WTC11 (cell line): ENCODE measurements at regions not wholly inside any gene's neighbourhood (a gene's known extent, or its start where the extent isn't known, plus 50 kb on each side); places are given as distances from the start of the nearest gene placed in this dataset.

ENCODE experiments used
- ATAC-seq: fragments of 200-7000 bp; cut with Tn5 transposase; 2 replicates; pipeline ENCODE4 v1.10.0; 2021; ENCODE audit warnings: mild to moderate bottlenecking, moderate library complexity
- CTCF ChIA-PET: fragments of 300-600 bp; sonication (Branson Sonifier 250); formaldehyde crosslinking; loops from one replicate; lab custom pipeline; 2021; ENCODE audit warnings: antibody characterized with exemption; lab: Charles Lee
- POLR2A ChIA-PET: fragments of 350-600 bp; sonication (Branson Sonifier 250); formaldehyde crosslinking; loops from one replicate; lab custom pipeline; 2021; ENCODE audit warnings: antibody characterized with exemption; lab: Charles Lee
- DNase-seq: peaks from one replicate; pipeline ENCODE4 v3.0.0; 2021; ENCODE audit warnings: low spot score
- H3K27ac Mint-ChIP-seq: 2 replicates; pipeline ENCODE4 v1.8.0; 2021; ENCODE audit warnings: mixed read lengths
- H3K27me3 Mint-ChIP-seq: 2 replicates; pipeline ENCODE4 v1.8.0; 2021; ENCODE audit warnings: low read depth, mild to moderate bottlenecking, moderate library complexity, mixed read lengths
- H3K36me3 Mint-ChIP-seq: 2 replicates; pipeline ENCODE4 v1.8.0; 2021; ENCODE audit warnings: mixed read lengths
- H3K4me1 Mint-ChIP-seq: 2 replicates; pipeline ENCODE4 v1.8.0; 2022; ENCODE audit warnings: mixed read lengths
- H3K4me3 Mint-ChIP-seq: 2 replicates; pipeline ENCODE4 v1.8.0; 2021; ENCODE audit warnings: mild to moderate bottlenecking, moderate library complexity, mixed read lengths
- H3K9me3 Mint-ChIP-seq: 2 replicates; pipeline ENCODE4 v1.8.0; 2021; ENCODE audit warnings: mixed read lengths
- AFF4 ChIP-seq: sonication (generic); formaldehyde crosslinking; IDR thresholded peaks from 2 replicates; pipeline ENCODE4 v1.8.1; 2023; ENCODE audit warnings: mild to moderate bottlenecking, missing genetic modification reagents, borderline replicate concordance
- CBFB ChIP-seq: sonication (generic); formaldehyde crosslinking; IDR thresholded peaks from 2 replicates; pipeline ENCODE4 v1.8.1; 2022; ENCODE audit warnings: mild to moderate bottlenecking, low read depth, missing genetic modification reagents
- E2F1 ChIP-seq: sonication (generic); formaldehyde crosslinking; IDR thresholded peaks from 2 replicates; pipeline ENCODE4 v1.8.0; 2022; ENCODE audit warnings: mild to moderate bottlenecking, missing genetic modification reagents
- E2F4 ChIP-seq: sonication (generic); formaldehyde crosslinking; IDR thresholded peaks from 2 replicates; pipeline ENCODE4 v1.8.1; 2022; ENCODE audit warnings: low read depth, mild to moderate bottlenecking, moderate library complexity, missing genetic modification reagents, borderline replicate concordance
- ELF4 ChIP-seq: sonication (generic); formaldehyde crosslinking; IDR thresholded peaks from 2 replicates; pipeline ENCODE4 v1.8.1; 2022; ENCODE audit warnings: low read depth, mild to moderate bottlenecking, moderate library complexity, missing genetic modification reagents
- EMX1 ChIP-seq: fragments of 250-450 bp; sonication (Bioruptor Pico); IDR thresholded peaks from 2 replicates; pipeline ENCODE4 v1.8.0; 2021; ENCODE audit warnings: mild to moderate bottlenecking
- ESRRA ChIP-seq: sonication (generic); formaldehyde crosslinking; IDR thresholded peaks from 2 replicates; pipeline ENCODE4 v1.8.1; 2022; ENCODE audit warnings: mild to moderate bottlenecking, missing genetic modification reagents, borderline replicate concordance
- FOXJ3 ChIP-seq: sonication (generic); formaldehyde crosslinking; IDR thresholded peaks from 2 replicates; pipeline ENCODE4 v1.9.0; 2021; ENCODE audit warnings: missing genetic modification reagents, mild to moderate bottlenecking, borderline replicate concordance
- FOXK1 ChIP-seq: sonication (generic); formaldehyde crosslinking; IDR thresholded peaks from 2 replicates; pipeline ENCODE4 v1.8.0; 2022; ENCODE audit warnings: mild to moderate bottlenecking, moderate library complexity, missing genetic modification reagents
- GTF2I ChIP-seq: fragments of 250-450 bp; sonication (Bioruptor Pico); conservative IDR thresholded peaks from 2 replicates; pipeline ENCODE4 v1.4.0; 2021; ENCODE audit warnings: mild to moderate bottlenecking
- JUN ChIP-seq: sonication (generic); formaldehyde crosslinking; IDR thresholded peaks from 2 replicates; pipeline ENCODE4 v1.8.0; 2023; ENCODE audit warnings: mild to moderate bottlenecking, missing genetic modification reagents
- NFATC4 ChIP-seq: fragments of 250-450 bp; sonication (Bioruptor Pico); IDR thresholded peaks from 2 replicates; pipeline ENCODE4 v1.9.0; 2021; ENCODE audit warnings: mild to moderate bottlenecking
- NFYB ChIP-seq: sonication (generic); formaldehyde crosslinking; conservative IDR thresholded peaks from 2 replicates; pipeline ENCODE4 v1.8.0; 2022; ENCODE audit warnings: low read depth, missing genetic modification reagents
- PRRX2 ChIP-seq: fragments of 250-450 bp; sonication (Bioruptor Pico); IDR thresholded peaks from 2 replicates; pipeline ENCODE4 v1.8.0; 2021; ENCODE audit warnings: mild to moderate bottlenecking
- RORB ChIP-seq: fragments of 250-450 bp; sonication (Bioruptor Pico); IDR thresholded peaks from 2 replicates; pipeline ENCODE4 v1.9.0; 2021; ENCODE audit warnings: mild to moderate bottlenecking
- SMAD4 ChIP-seq: sonication (generic); formaldehyde crosslinking; IDR thresholded peaks from 2 replicates; pipeline ENCODE4 v1.8.0; 2022; ENCODE audit warnings: mild to moderate bottlenecking, missing genetic modification reagents
- USF1 ChIP-seq: sonication (generic); formaldehyde crosslinking; IDR thresholded peaks from 2 replicates; pipeline ENCODE4 v1.8.0; 2022; ENCODE audit warnings: mild to moderate bottlenecking, missing genetic modification reagents
- ZMAT4 ChIP-seq: fragments of 250-450 bp; sonication (Bioruptor Pico); IDR thresholded peaks from 2 replicates; pipeline ENCODE4 v1.9.0; 2021; ENCODE audit warnings: mild to moderate bottlenecking
- ZNF232 ChIP-seq: sonication (generic); formaldehyde crosslinking; IDR thresholded peaks from 2 replicates; pipeline ENCODE4 v1.8.0; 2022; ENCODE audit warnings: mild to moderate bottlenecking, missing genetic modification reagents
- ZNF396 ChIP-seq: fragments of 250-450 bp; sonication (Bioruptor Pico); IDR thresholded peaks from 2 replicates; pipeline ENCODE4 v1.8.0; 2021; ENCODE audit warnings: mild to moderate bottlenecking, moderate library complexity, borderline replicate concordance
- ZNF416 ChIP-seq: fragments of 250-450 bp; sonication (Bioruptor Pico); IDR thresholded peaks from 2 replicates; pipeline ENCODE4 v1.9.0; 2021; ENCODE audit warnings: mild to moderate bottlenecking, inconsistent platforms
- ZNF671 ChIP-seq: fragments of 250-450 bp; sonication (Bioruptor Pico); IDR thresholded peaks from 2 replicates; pipeline ENCODE4 v1.8.0; 2021; ENCODE audit warnings: mild to moderate bottlenecking
- TF ChIP-seq, protein P1 (sequence below): fragments of 250-450 bp; sonication (Bioruptor Pico); IDR thresholded peaks from 2 replicates; pipeline ENCODE4 v1.8.0; 2021; ENCODE audit warnings: mild to moderate bottlenecking
- TF ChIP-seq, protein P2 (sequence below): sonication (generic); formaldehyde crosslinking; IDR thresholded peaks from 2 replicates; pipeline ENCODE4 v1.8.1; 2023; ENCODE audit warnings: mild to moderate bottlenecking, moderate library complexity, missing genetic modification reagents

DNA sequence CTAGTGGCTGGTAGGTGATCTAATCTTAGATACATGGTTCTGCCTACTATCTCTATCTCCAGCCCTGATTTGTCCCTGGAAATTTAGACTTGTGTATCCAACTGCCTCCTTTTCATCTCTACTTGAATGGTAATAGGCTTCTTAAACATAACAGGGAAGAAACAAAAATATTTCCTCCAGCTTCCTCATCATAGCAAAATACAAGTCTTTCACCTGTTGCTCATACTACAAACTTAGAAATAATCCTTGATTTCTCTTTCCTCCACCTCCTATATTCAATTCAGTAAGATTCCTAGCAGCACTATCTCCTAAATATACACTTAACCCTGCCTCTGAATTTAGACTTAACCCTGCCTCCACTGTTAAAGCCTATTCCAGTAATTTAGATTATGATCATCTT lies 373.3 kb upstream of the ACTRT1 start:
- no peaks in the 10 kb centered on the region for H3K36me3 Mint-ChIP-seq
- POLR2A ChIA-PET = no interaction called here
- TF ChIP-seq NFATC4 (CRISPR knock-in tag) = no peak
- no peak for TF ChIP-seq ZNF671 (CRISPR knock-in tag)
- TF ChIP-seq RORB (CRISPR knock-in tag) = no peak
- TF ChIP-seq CBFB = no peak
- no peak for TF ChIP-seq ZNF416 (CRISPR knock-in tag)
- TF ChIP-seq, protein P1, sequence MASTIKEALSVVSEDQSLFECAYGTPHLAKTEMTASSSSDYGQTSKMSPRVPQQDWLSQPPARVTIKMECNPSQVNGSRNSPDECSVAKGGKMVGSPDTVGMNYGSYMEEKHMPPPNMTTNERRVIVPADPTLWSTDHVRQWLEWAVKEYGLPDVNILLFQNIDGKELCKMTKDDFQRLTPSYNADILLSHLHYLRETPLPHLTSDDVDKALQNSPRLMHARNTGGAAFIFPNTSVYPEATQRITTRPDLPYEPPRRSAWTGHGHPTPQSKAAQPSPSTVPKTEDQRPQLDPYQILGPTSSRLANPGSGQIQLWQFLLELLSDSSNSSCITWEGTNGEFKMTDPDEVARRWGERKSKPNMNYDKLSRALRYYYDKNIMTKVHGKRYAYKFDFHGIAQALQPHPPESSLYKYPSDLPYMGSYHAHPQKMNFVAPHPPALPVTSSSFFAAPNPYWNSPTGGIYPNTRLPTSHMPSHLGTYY = no peak
- no peak for TF ChIP-seq AFF4
- TF ChIP-seq ELF4 (CRISPR knock-in tag) = no peak
- TF ChIP-seq ZNF396 (CRISPR knock-in tag) = no peak
- H3K27me3 Mint-ChIP-seq = no peaks in the 10 kb centered on the region
- CTCF ChIA-PET = no interaction called here
- H3K4me1 Mint-ChIP-seq = peaks cover 6% of the 10 kb centered on the region
- H3K9me3 Mint-ChIP-seq = no peaks in the 10 kb centered on the region
- no peak for ATAC-seq
- no peak overlapping the region for H3K4me3 Mint-ChIP-seq
- H3K27ac Mint-ChIP-seq = no peak overlapping the region
- DNase-seq = no peak

- H3K36me3 Mint-ChIP-seq = no peaks in the 10 kb centered on the region
- POLR2A ChIA-PET = no interaction called here
- no peaks in the 10 kb centered on the region for H3K9me3 Mint-ChIP-seq
- no peak for ATAC-seq
- no peaks in the 10 kb centered on the region for H3K27me3 Mint-ChIP-seq
- CTCF ChIA-PET = interaction anchor here (1.0 kb wide), 1 partner anchor 52 kb away, joined by 3 read pairs; no protein-coding TSS in a partner anchor
- no peak overlapping the region for H3K27ac Mint-ChIP-seq
- no peaks in the 10 kb centered on the region for H3K4me1 Mint-ChIP-seq
- no peak for TF ChIP-seq USF1 (CRISPR knock-in tag)
- TF ChIP-seq ZNF232 (CRISPR knock-in tag) = no peak
- TF ChIP-seq ESRRA (CRISPR knock-in tag) = no peak
- TF ChIP-seq NFYB (CRISPR knock-in tag) = no peak
- TF ChIP-seq SMAD4 = no peak
- TF ChIP-seq, protein P2, sequence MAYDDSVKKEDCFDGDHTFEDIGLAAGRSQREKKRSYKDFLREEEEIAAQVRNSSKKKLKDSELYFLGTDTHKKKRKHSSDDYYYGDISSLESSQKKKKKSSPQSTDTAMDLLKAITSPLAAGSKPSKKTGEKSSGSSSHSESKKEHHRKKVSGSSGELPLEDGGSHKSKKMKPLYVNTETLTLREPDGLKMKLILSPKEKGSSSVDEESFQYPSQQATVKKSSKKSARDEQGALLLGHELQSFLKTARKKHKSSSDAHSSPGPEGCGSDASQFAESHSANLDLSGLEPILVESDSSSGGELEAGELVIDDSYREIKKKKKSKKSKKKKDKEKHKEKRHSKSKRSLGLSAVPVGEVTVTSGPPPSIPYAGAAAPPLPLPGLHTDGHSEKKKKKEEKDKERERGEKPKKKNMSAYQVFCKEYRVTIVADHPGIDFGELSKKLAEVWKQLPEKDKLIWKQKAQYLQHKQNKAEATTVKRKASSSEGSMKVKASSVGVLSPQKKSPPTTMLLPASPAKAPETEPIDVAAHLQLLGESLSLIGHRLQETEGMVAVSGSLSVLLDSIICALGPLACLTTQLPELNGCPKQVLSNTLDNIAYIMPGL (CRISPR knock-in tag) = no peak
- no peak for TF ChIP-seq FOXK1 (CRISPR knock-in tag)
- TF ChIP-seq FOXJ3 = no peak
- no peak for TF ChIP-seq EMX1 (CRISPR knock-in tag)
- TF ChIP-seq CBFB = no peak
- TF ChIP-seq ZMAT4 = no peak
- TF ChIP-seq PRRX2 (CRISPR knock-in tag) = no peak
- no peak for TF ChIP-seq JUN (CRISPR knock-in tag)
- no peak for TF ChIP-seq E2F1
- no peak for TF ChIP-seq GTF2I (CRISPR knock-in tag)
- TF ChIP-seq E2F4 (CRISPR knock-in tag) = no peak
- no peak overlapping the region for H3K4me3 Mint-ChIP-seq
- no peak for DNase-seq
Measured at GRCh38 chrX:128408842-128409241, 356.6 kb upstream of the ACTRT1 start.
